SK-N-MC (cell line): ENCODE measurements at regions not wholly inside any gene's neighbourhood (a gene's known extent, or its start where the extent isn't known, plus 50 kb on each side); places are given as distances from the start of the nearest gene placed in this dataset.
"Not testable (repeated sequence)": the region's sequence is repeated elsewhere in the genome, so short reads cannot be mapped to it uniquely, and the experiment has no call there.

Experiments used
- DNase-seq: peaks from one replicate; pipeline ENCODE4 v3.0.0-alpha.2; 2011; ENCODE audit warnings: low read depth, low spot score
- H3K27ac ChIP-seq: fragments of 200-600 bp; sonication (generic); 2 replicates; pipeline ENCODE4 v1.5.1; 2016; ENCODE audit warnings: mixed run types
- H3K36me3 ChIP-seq: fragments of 200-600 bp; sonication (generic); 2 replicates; pipeline ENCODE4 v1.6.1; 2017; ENCODE audit warnings: antibody characterized with exemption, low read length, mixed read lengths; ENCODE audit not compliant: insufficient read depth
- H3K4me3 ChIP-seq: fragments of 200-600 bp; sonication (generic); 2 replicates; pipeline ENCODE4 v1.5.1; 2016
- H3K9ac ChIP-seq: fragments of 200-600 bp; sonication (generic); 2 replicates; pipeline ENCODE4 v1.8.0; 2017; ENCODE audit warnings: mixed run types, mixed read lengths; ENCODE audit not compliant: insufficient read length
- H3K9me3 ChIP-seq: fragments of 200-600 bp; sonication (generic); 2 replicates; pipeline ENCODE4 v1.6.1; 2017; ENCODE audit warnings: low read depth, mild to moderate bottlenecking, antibody characterized with exemption, low read length, moderate library complexity, mixed read lengths
- EZH2 ChIP-seq: fragments of 200-600 bp; sonication (generic); IDR thresholded peaks from one replicate; pipeline ENCODE4 v1.6.1; 2017; ENCODE audit warnings: antibody characterized with exemption
- FOXP2 ChIP-seq: optimal IDR thresholded peaks from 2 replicates; pipeline ENCODE3; 2011; ENCODE audit warnings: mild to moderate bottlenecking, moderate library complexity; ENCODE audit not compliant: insufficient read depth; ENCODE audit errors: extremely low read length, control extremely low read depth
- POLR2AphosphoS5 ChIP-seq: IDR thresholded peaks from 2 replicates; pipeline ENCODE4 v1.6.1; 2012; ENCODE audit warnings: mild to moderate bottlenecking, low read depth, low read length, borderline replicate concordance

GRCh38 chr3:74001436-74001835 lies 376.7 kb upstream of the PDZRN3 start:
- no peak for DNase-seq
- Histone ChIP-seq H3K27ac (no peak overlapping the region), H3K4me3 (no peak overlapping the region), H3K36me3 (no peaks in the 10 kb centered on the region), H3K9me3 (no peaks in the 10 kb centered on the region), H3K9ac (no peak overlapping the region)
- no peak for TF ChIP-seq FOXP2
- TF ChIP-seq EZH2, result no peak
- TF ChIP-seq POLR2AphosphoS5, result no peak

GRCh38 chr3:74000725-74001124 lies 376.0 kb upstream of the PDZRN3 start:
- H3K9me3 ChIP-seq, result no peaks in the 10 kb centered on the region
- H3K4me3 ChIP-seq, result no peak overlapping the region
- no peak overlapping the region for H3K27ac ChIP-seq
- no peak for DNase-seq
- H3K36me3 ChIP-seq, result no peaks in the 10 kb centered on the region
- TF ChIP-seq EZH2 (no peak), FOXP2 (no peak)
- H3K9ac ChIP-seq, result no peak overlapping the region

GRCh38 chr3:73999501-73999900 lies 374.8 kb upstream of the PDZRN3 start:
- no peak overlapping the region for H3K9ac ChIP-seq
- H3K27ac ChIP-seq, result no peak overlapping the region
- no peaks in the 10 kb centered on the region for H3K36me3 ChIP-seq
- H3K9me3 ChIP-seq, result no peaks in the 10 kb centered on the region
- H3K4me3 ChIP-seq, result no peak overlapping the region
- DNase-seq, result no peak
- TF ChIP-seq EZH2 (no peak), FOXP2 (no peak), POLR2AphosphoS5 (no peak)

- H3K4me3 ChIP-seq, result not testable (repeated sequence)
These were observed 365.9 kb upstream of the PDZRN3 start for GRCh38 chr3:73990691-73991090.

GRCh38 chr3:73966733-73967132 lies 342.0 kb upstream of the PDZRN3 start:
- Histone ChIP-seq H3K9me3 (no peaks in the 10 kb centered on the region), H3K36me3 (no peaks in the 10 kb centered on the region), H3K27ac (no peak overlapping the region), H3K4me3 (no peak overlapping the region), H3K9ac (no peak overlapping the region)
- TF ChIP-seq FOXP2 (no peak), POLR2AphosphoS5 (no peak), EZH2 (no peak)
- no peak for DNase-seq

More at GRCh38 chr3:73990691-73991090, 365.9 kb upstream of the PDZRN3 start:
- not testable (repeated sequence) for DNase-seq, H3K9me3 ChIP-seq, H3K9ac ChIP-seq, H3K36me3 ChIP-seq, H3K27ac ChIP-seq

DNA sequence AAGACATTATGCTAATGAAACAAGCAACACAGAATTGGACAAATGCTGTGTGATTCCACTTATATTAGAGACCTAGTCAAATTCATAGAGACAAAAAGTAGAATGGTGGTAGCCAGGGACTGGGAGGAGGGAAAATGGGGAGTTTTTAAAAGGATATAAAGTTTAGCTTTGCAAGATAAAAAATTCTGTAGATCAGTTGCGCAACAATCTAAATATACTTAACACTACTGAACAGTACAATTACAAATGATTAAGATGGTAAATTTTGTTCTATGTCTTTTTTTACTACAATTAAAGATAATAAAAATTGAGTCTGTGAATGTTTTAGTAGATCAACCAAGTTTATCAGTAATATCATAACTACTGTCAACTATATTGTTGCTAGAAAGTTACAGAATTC lies 340.1 kb upstream of the PDZRN3 start:
- Histone ChIP-seq H3K4me3 (no peak overlapping the region), H3K9ac (no peak overlapping the region), H3K27ac (no peak overlapping the region), H3K9me3 (no peaks in the 10 kb centered on the region), H3K36me3 (no peaks in the 10 kb centered on the region)
- TF ChIP-seq EZH2, result no peak
- no peak for DNase-seq

- Histone ChIP-seq H3K4me3 (no peak overlapping the region), H3K9me3 (no peaks in the 10 kb centered on the region), H3K9ac (no peak overlapping the region), H3K27ac (no peak overlapping the region), H3K36me3 (no peaks in the 10 kb centered on the region)
- no peak for DNase-seq
- TF ChIP-seq EZH2 (no peak), FOXP2 (no peak), POLR2AphosphoS5 (no peak)
These were observed 330.8 kb upstream of the PDZRN3 start for GRCh38 chr3:73955494-73956070.

DNA sequence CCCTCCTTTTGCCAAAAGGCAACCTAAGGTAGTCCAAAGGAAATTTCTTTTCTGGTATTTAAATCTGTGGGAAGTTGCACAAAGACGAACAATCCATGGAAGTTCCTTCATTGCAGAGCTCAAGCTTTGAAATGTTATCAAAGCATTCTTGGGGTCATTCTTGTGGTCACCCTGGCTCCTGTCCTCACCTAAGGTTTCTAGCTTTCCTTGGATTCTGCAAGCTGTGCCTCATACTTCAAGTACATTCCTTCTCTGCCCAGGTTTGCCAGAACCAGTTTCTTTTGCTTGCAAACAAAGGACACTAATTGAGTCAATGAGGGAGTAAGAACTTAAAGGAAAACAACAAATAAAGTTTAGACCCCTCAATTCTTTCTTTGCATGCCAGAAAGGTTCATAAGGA lies 329.8 kb upstream of the PDZRN3 start:
- H3K27ac ChIP-seq, result no peak overlapping the region
- DNase-seq, result no peak
- no peak overlapping the region for H3K4me3 ChIP-seq
- TF ChIP-seq EZH2 (no peak), POLR2AphosphoS5 (no peak), FOXP2 (no peak)
- H3K9me3 ChIP-seq, result no peaks in the 10 kb centered on the region
- H3K9ac ChIP-seq, result no peak overlapping the region
- H3K36me3 ChIP-seq, result no peaks in the 10 kb centered on the region

- TF ChIP-seq FOXP2, result no peak
- TF ChIP-seq EZH2, result no peak
- TF ChIP-seq POLR2AphosphoS5, result no peak
- no peaks in the 10 kb centered on the region for H3K9me3 ChIP-seq
- H3K27ac ChIP-seq, result no peak overlapping the region
- no peaks in the 10 kb centered on the region for H3K36me3 ChIP-seq
- no peak overlapping the region for H3K4me3 ChIP-seq
- H3K9ac ChIP-seq, result no peak overlapping the region
- no peak for DNase-seq
These were observed 328.0 kb upstream of the PDZRN3 start for GRCh38 chr3:73952781-73953180.
